Breast epithelium (tissue), 4 donors: ENCODE measurements at regions not wholly inside any gene's neighbourhood (a gene's known extent, or its start where the extent isn't known, plus 50 kb on each side); places are given as distances from the start of the nearest gene placed in this dataset.

Experiments
- DNase-seq, 2 donors: peaks; one replicate each; pipeline ENCODE4 v3.0.0-alpha.2; 2019; ENCODE audit warnings: low spot score in 2 of 2
- H3K27ac ChIP-seq, 2 donors: fragments of 200-600 bp; sonication (generic) in 1 of 2; one replicate each; pipeline ENCODE4 v1.5.1; 2016 to 2019; ENCODE audit warnings: mild to moderate bottlenecking in 1 of 2
- H3K27me3 ChIP-seq, 2 donors: fragments of 200-600 bp; sonication (generic) in 1 of 2; one replicate each; pipeline versions ENCODE4 v1.5.1 to v1.6.0; 2017 to 2019; ENCODE audit warnings: control low read depth in 1 of 2, mild to moderate bottlenecking in 1 of 2
- H3K36me3 ChIP-seq: fragments of 200-600 bp; one replicate; pipeline ENCODE4 v1.5.1; 2019
- H3K4me1 ChIP-seq, 2 donors: fragments of 200-600 bp; sonication (generic); one replicate each; pipeline ENCODE4 v1.5.1; 2016 to 2019; ENCODE audit warnings: control low read depth in 1 of 2
- H3K4me3 ChIP-seq, 3 donors: fragments of 200-600 bp; sonication (generic); 1 replicate in 2 of 3; 2 replicates in 1 of 3; pipeline ENCODE4 v1.5.1; 2016 to 2019; ENCODE audit warnings: mild to moderate bottlenecking in 3 of 3, moderate library complexity in 2 of 3
- H3K9me3 ChIP-seq, 2 donors: fragments of 200-600 bp; sonication (generic) in 1 of 2; one replicate each; pipeline ENCODE4 v1.5.1; 2016 to 2019; ENCODE audit warnings: control low read depth in 1 of 2
- CTCF ChIP-seq, 3 donors: fragments of 450-650 bp; IDR thresholded peaks; one replicate each; pipeline ENCODE4 v1.5.1; 2016 to 2017; ENCODE audit warnings: antibody characterized with exemption in 3 of 3, mild to moderate bottlenecking in 3 of 3, moderate library complexity in 3 of 3
- POLR2A ChIP-seq: fragments of 450-650 bp; IDR thresholded peaks from one replicate; pipeline ENCODE4 v1.6.1; 2016; ENCODE audit warnings: antibody characterized with exemption, mild to moderate bottlenecking, moderate library complexity
- POLR2AphosphoS5 ChIP-seq, 3 donors: sonication (generic); formaldehyde crosslinking; IDR thresholded peaks; one replicate each; pipeline ENCODE4 v1.6.1; 2017; ENCODE audit warnings: antibody characterized with exemption in 3 of 3
- intact Hi-C: fragments of 100-400 bp; cut with DNase I; formaldehyde crosslinking; loops from one replicate; pipeline ENCODE4 v1.15.1; 2023; ENCODE audit warnings: low total_unique reads

DNA sequence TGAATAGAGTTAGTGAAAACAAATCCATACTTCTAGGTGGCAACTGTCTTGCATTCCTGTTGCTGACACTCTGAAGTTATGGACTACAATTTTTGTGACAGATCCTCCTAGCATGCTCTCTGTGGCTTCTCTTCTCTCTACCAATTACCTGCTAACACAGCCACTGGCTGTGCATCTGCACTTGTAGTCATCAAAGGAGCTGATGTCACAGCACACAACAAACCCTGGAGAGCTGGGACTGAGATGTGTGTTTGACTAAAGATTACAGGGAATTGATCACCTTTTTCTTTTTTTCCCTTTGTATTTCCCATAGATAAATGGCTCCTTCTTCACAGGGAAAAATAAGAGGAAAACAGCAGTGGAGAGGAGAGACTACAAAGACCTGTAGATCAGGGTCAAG, 278.4 kb upstream of the CCDC54 start:
- H3K9me3 ChIP-seq: peaks cover 0 to 5% of the 10 kb centered on the region in 2 donors
- intact Hi-C loops: no loop called here
- no peak for DNase-seq

DNA sequence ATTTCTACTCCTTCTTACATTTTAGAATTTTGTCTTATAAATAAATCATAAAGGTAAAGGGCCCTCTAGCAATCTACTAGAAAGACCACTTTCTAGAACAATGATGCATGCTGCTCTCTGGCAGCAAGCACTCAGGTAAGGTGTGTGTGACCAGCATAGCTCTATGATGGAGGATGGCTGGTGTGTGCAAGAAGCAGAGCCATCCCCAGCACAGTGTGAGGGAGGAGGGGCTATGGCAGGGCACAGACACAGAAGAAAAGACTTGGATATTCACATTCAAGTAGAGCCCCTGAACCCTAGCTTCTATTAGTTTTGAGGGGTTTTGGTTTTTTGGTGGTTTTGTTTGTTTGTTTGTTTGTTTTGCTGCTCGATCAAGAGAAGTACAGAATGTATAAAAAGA, 277.1 kb upstream of the CCDC54 start:
- H3K4me1 ChIP-seq: no peaks in the 10 kb centered on the region
- no peak overlapping the region for H3K27ac ChIP-seq
- TF ChIP-seq CTCF (IDR thresholded peaks at IDR 0.05): no peak
- no peak for TF ChIP-seq POLR2A
- no peak for TF ChIP-seq POLR2AphosphoS5 (IDR thresholded peaks at IDR 0.05)
- intact Hi-C loops: no loop called here
- H3K36me3 ChIP-seq: no peaks in the 10 kb centered on the region
- H3K4me3 ChIP-seq: no peak overlapping the region
- no peaks in the 10 kb centered on the region for H3K27me3 ChIP-seq
- peaks cover 0 to 7% of the 10 kb centered on the region in 2 donors for H3K9me3 ChIP-seq
- DNase-seq: no peak

More for the DNA sequence above, 278.4 kb upstream of the CCDC54 start:
- Histone ChIP-seq H3K4me3 (no peak overlapping the region), H3K36me3 (no peaks in the 10 kb centered on the region), H3K27ac (no peak overlapping the region), H3K27me3 (no peaks in the 10 kb centered on the region), H3K4me1 (no peaks in the 10 kb centered on the region)
- TF ChIP-seq POLR2AphosphoS5 (IDR thresholded peaks at IDR 0.05) (no peak), CTCF (IDR thresholded peaks at IDR 0.05) (no peak), POLR2A (no peak)

- TF ChIP-seq POLR2AphosphoS5 (IDR thresholded peaks at IDR 0.05) (no peak), POLR2A (no peak), CTCF (IDR thresholded peaks at IDR 0.05) (no peak)
- Histone ChIP-seq H3K27ac (no peak overlapping the region), H3K27me3 (no peaks in the 10 kb centered on the region), H3K4me3 (no peak overlapping the region), H3K9me3 (peaks cover 0 to 7% of the 10 kb centered on the region in 2 donors), H3K36me3 (no peaks in the 10 kb centered on the region), H3K4me1 (no peaks in the 10 kb centered on the region)
- no peak for DNase-seq
- intact Hi-C loops: no loop called here
Measured at GRCh38 chr3:107100573-107100972, 276.7 kb upstream of the CCDC54 start.

DNA sequence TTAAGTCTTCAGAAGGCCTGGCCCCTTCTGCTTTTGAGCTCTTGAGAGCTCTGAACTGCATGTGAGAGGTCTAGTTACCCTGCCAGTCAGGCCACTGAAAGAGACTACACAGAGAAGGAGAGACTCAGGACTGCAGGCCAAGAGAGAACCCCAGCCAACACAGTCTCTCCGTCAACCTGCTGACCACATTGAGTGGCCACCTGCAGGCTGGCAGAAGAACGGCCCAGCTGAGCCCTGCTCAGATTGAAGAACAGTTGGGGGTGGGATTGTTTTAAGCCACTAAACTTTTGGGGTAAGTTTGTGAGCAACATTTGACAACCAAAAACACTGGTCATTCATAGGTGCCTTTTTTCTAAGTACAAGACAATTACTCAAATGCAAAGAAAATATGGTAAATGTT, 273.5 kb upstream of the CCDC54 start:
- Histone ChIP-seq H3K27ac (no peak overlapping the region), H3K4me3 (no peak overlapping the region), H3K4me1 (no peaks in the 10 kb centered on the region), H3K9me3 (peaks cover 0 to 7% of the 10 kb centered on the region in 2 donors), H3K27me3 (no peaks in the 10 kb centered on the region), H3K36me3 (no peaks in the 10 kb centered on the region)
- DNase-seq: no peak
- TF ChIP-seq CTCF (IDR thresholded peaks at IDR 0.05) (no peak), POLR2AphosphoS5 (IDR thresholded peaks at IDR 0.05) (no peak), POLR2A (no peak)
- intact Hi-C loops: no loop called here

- H3K9me3 ChIP-seq: peaks cover 0 to 7% of the 10 kb centered on the region in 2 donors
- H3K36me3 ChIP-seq: no peaks in the 10 kb centered on the region
- TF ChIP-seq CTCF (IDR thresholded peaks at IDR 0.05) (no peak), POLR2A (no peak), POLR2AphosphoS5 (IDR thresholded peaks at IDR 0.05) (no peak)
- intact Hi-C loops: no loop called here
- H3K27me3 ChIP-seq: no peaks in the 10 kb centered on the region
- no peak for DNase-seq
- H3K27ac ChIP-seq: no peak overlapping the region
- H3K4me3 ChIP-seq: no peak overlapping the region
- H3K4me1 ChIP-seq: no peaks in the 10 kb centered on the region
Measured at GRCh38 chr3:107106316-107106715, 270.9 kb upstream of the CCDC54 start.
